ENCODE measurements at regions not wholly inside any gene's neighbourhood (a gene's known extent, or its start where the extent isn't known, plus 50 kb on each side); places are given as distances from the start of the nearest gene placed in this dataset.

GRCh38 chr16:60001523-60001922, 1267.4 kb upstream of the GOT2 start:
- Histone ChIP-seq H3K36me3 (no peaks in the 10 kb centered on the region), H3K4me3 (no peak overlapping the region), H3K27me3 (replicated peaks in 1 of 7) (no peaks in the 10 kb centered on the region), H3K9me3 (peaks cover 0 to 19% (median 8%) of the 10 kb centered on the region in 8 donors), H3K27ac (no peak overlapping the region), H3K4me1 (no peaks in the 10 kb centered on the region)
- DNase-seq, result no peak
- intact Hi-C loops (cut with DNase I; ENCODE audit: low total_unique reads), result no loop called here
- 56 to 81% (median 65%) methylated on average over 3 of the region's 3 CpGs for WGBS, 5 donors
- TF ChIP-seq CTCF (IDR thresholded peaks at IDR 0.05 in 8 of 11, conservative IDR thresholded peaks at IDR 0.05 in 3 of 11), result no peak
- TF ChIP-seq POLR2AphosphoS5 (IDR thresholded peaks at IDR 0.05), result no peak
- no peak for TF ChIP-seq POLR2A (IDR thresholded peaks at IDR 0.05)

DNA sequence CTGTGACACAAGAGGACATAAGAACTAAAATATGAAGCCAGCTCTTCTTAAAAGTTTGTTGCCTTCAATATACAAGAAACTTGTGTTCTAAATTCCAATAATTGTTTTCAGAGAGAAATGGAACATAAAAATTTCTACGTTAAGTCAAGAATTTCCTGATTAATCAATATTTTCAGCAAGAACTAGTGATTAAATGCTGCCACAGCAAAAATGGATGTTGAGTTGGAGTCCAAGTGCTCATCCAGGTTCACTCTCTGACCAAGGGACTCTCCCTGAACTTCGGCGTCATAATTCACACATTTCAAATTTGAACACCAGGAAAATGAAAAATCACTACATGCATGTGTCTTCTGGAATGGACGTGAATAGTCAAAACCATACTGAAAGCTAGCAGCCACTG, 1263.6 kb upstream of the GOT2 start:
- intact Hi-C loops (cut with DNase I; ENCODE audit: low total_unique reads), result no loop called here
- Histone ChIP-seq H3K36me3 (no peaks in the 10 kb centered on the region), H3K4me3 (no peak overlapping the region), H3K9me3 (peaks cover 0 to 40% (median 12%) of the 10 kb centered on the region in 8 donors), H3K27ac (no peak overlapping the region), H3K4me1 (no peaks in the 10 kb centered on the region), H3K27me3 (replicated peaks in 1 of 7) (no peaks in the 10 kb centered on the region)
- 88 to 95% (median 90%) methylated on average over 4 of the region's 4 CpGs for WGBS, 5 donors
- DNase-seq, result no peak
- no peak for TF ChIP-seq CTCF (IDR thresholded peaks at IDR 0.05 in 8 of 11, conservative IDR thresholded peaks at IDR 0.05 in 3 of 11)
- no peak for TF ChIP-seq POLR2AphosphoS5 (IDR thresholded peaks at IDR 0.05)

DNA sequence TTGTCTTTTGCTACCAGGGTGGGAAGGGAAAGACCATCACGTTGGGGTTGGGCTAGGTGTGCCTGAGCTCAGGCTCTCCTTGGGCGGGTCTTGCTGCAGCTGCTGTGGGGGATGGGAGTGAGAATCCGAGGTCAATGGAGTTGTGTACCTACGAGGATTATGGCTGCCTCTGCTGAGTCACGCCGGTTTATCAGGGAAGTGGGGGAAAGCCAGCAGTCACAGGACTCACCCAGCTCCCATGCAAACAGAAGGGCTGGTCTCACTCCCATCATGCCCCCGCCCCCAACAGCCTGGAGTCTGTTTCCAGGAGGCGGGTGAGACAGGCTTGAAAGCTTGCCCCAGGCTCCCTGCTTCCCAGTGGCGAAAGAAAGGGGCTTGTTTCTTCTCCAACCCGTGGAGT, 1259.0 kb upstream of the GOT2 start:
- TF ChIP-seq CTCF (IDR thresholded peaks at IDR 0.05 in 8 of 11, conservative IDR thresholded peaks at IDR 0.05 in 3 of 11) (no peak), POLR2AphosphoS5 (IDR thresholded peaks at IDR 0.05) (no peak), POLR2A (IDR thresholded peaks at IDR 0.05) (no peak)
- Histone ChIP-seq H3K9me3 (peaks cover 0 to 50% (median 41%) of the 10 kb centered on the region in 8 donors), H3K27me3 (replicated peaks in 1 of 7) (no peaks in the 10 kb centered on the region), H3K4me3 (no peak overlapping the region), H3K4me1 (no peaks in the 10 kb centered on the region), H3K27ac (no peak overlapping the region), H3K36me3 (no peaks in the 10 kb centered on the region)
- no peak for DNase-seq
- WGBS, 5 donors, result 73 to 89% (median 83%) methylated on average over 10 of the region's 10 CpGs
- intact Hi-C loops (cut with DNase I; ENCODE audit: low total_unique reads), result no loop called here

DNA sequence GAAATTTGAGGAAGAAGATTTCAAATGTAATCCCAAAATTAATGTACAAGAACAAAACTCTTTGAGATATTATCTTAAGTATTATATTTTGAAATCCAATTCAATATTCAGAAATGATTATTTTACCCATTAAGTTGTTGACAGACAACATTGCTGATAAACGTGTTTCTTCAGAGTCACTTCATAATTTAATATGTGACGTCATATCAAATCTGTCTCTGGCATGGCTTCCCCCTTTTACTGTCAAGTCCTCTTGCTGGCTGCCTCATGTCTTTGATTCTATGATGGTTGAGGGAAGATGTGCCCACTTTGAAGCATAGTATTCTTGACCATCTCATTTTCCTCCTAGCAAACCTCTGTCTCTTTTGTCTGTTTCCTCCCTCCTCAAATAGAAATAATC, 1257.1 kb upstream of the GOT2 start:
- DNase-seq, result no peak
- peaks cover 0 to 57% (median 45%) of the 10 kb centered on the region in 8 donors for H3K9me3 ChIP-seq
- TF ChIP-seq CTCF (IDR thresholded peaks at IDR 0.05 in 8 of 11, conservative IDR thresholded peaks at IDR 0.05 in 3 of 11) (no peak), POLR2AphosphoS5 (IDR thresholded peaks at IDR 0.05) (no peak), POLR2A (IDR thresholded peaks at IDR 0.05) (no peak)
- H3K27ac ChIP-seq, result no peak overlapping the region
- H3K27me3 ChIP-seq (replicated peaks in 1 of 7), result no peaks in the 10 kb centered on the region
- 44 to 84% (median 59%) methylated on average over 2 of the region's 2 CpGs for WGBS, 5 donors
- intact Hi-C loops (cut with DNase I; ENCODE audit: low total_unique reads), result no loop called here
- H3K4me1 ChIP-seq, result no peaks in the 10 kb centered on the region
- no peaks in the 10 kb centered on the region for H3K36me3 ChIP-seq
- no peak overlapping the region for H3K4me3 ChIP-seq
